SJCRH30 (cell line): ENCODE measurements at regions not wholly inside any gene's neighbourhood (a gene's known extent, or its start where the extent isn't known, plus 50 kb on each side); places are given as distances from the start of the nearest gene placed in this dataset.
"Not testable (repeated sequence)": the region's sequence is repeated elsewhere in the genome, so short reads cannot be mapped to it uniquely, and the experiment has no call there.

Experiments used
- DNase-seq, 2 experiments: peaks; one replicate each; pipeline ENCODE4 v3.0.0-alpha.2; 2015 to 2020
- H3K27ac ChIP-seq: fragments of 250-450 bp; sonication (Bioruptor Pico); 2 replicates; pipeline ENCODE4 v1.5.1; 2020; ENCODE audit warnings: mild to moderate bottlenecking, moderate library complexity
- H3K27me3 ChIP-seq: fragments of 250-450 bp; sonication (Bioruptor Pico); 2 replicates; pipeline ENCODE4 v1.5.1; 2020; ENCODE audit warnings: mild to moderate bottlenecking, moderate library complexity
- H3K36me3 ChIP-seq: fragments of 250-450 bp; sonication (Bioruptor Pico); 2 replicates; pipeline ENCODE4 v1.5.1; 2020; ENCODE audit warnings: mild to moderate bottlenecking, moderate library complexity
- H3K4me1 ChIP-seq: fragments of 250-450 bp; sonication (Bioruptor Pico); 2 replicates; pipeline ENCODE4 v1.5.1; 2020; ENCODE audit warnings: mild to moderate bottlenecking, moderate library complexity
- H3K4me3 ChIP-seq: fragments of 250-450 bp; sonication (Bioruptor Pico); 2 replicates; pipeline ENCODE4 v1.5.1; 2020; ENCODE audit warnings: mild to moderate bottlenecking, moderate library complexity
- H3K9me3 ChIP-seq: fragments of 250-450 bp; sonication (Bioruptor Pico); replicated peaks from 2 replicates; pipeline ENCODE4 v1.5.1; 2020; ENCODE audit warnings: mild to moderate bottlenecking, moderate library complexity

DNA sequence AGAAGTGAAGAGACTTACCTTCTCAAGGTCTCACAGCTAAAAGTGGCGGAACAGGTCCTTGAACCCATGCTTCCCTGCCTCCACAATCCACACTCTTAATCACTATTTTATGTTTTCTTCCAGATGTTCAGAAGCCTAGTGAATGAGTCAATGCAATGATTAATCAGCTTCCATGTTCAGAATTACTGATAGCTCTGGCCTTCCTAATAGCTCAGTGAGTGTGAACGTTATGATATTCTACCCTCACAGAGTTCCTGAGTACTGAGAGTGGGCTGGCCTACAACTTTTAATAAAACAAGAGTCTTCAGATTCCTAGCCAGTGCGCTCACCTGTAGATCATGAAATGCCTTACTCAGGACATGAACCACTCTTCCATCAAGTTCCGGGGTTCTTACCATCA, 443.0 kb upstream of the ADAMTS9 start:
- H3K4me1 ChIP-seq: no peaks in the 10 kb centered on the region
- no peaks in the 10 kb centered on the region for H3K36me3 ChIP-seq
- H3K27ac ChIP-seq: no peak overlapping the region
- no peak for DNase-seq
- H3K4me3 ChIP-seq: no peak overlapping the region
- no peaks in the 10 kb centered on the region for H3K9me3 ChIP-seq
- no peaks in the 10 kb centered on the region for H3K27me3 ChIP-seq

DNA sequence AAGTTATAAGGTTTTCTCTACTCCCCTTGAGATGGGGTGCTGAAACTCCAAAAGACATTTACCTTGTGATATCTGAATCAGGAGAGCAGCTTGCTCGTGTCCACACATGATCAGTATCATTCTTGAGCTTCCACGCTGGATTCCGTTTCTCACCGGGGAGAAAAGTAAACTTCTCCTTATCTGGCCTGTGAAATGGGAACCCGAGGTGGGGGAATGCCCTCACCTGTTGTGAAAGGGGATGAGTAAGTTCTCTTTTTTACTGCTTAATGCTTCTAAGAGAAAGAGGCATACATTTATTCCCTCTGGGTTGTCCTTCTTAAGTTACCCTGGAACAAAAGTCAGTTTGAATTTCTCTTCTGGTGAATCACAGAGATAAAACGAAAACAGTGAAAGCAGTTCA, 440.5 kb upstream of the ADAMTS9 start:
- no peaks in the 10 kb centered on the region for H3K9me3 ChIP-seq
- no peaks in the 10 kb centered on the region for H3K27me3 ChIP-seq
- no peaks in the 10 kb centered on the region for H3K36me3 ChIP-seq
- no peak overlapping the region for H3K4me3 ChIP-seq
- H3K27ac ChIP-seq: no peak overlapping the region
- no peak for DNase-seq
- no peaks in the 10 kb centered on the region for H3K4me1 ChIP-seq

GRCh38 chr3:65126527-65127410, 439.0 kb upstream of the ADAMTS9 start:
- Histone ChIP-seq H3K27me3 (no peaks in the 10 kb centered on the region), H3K27ac (no peak overlapping the region), H3K4me3 (no peak overlapping the region), H3K36me3 (no peaks in the 10 kb centered on the region), H3K4me1 (no peaks in the 10 kb centered on the region), H3K9me3 (no peaks in the 10 kb centered on the region)
- no peak for DNase-seq

DNA sequence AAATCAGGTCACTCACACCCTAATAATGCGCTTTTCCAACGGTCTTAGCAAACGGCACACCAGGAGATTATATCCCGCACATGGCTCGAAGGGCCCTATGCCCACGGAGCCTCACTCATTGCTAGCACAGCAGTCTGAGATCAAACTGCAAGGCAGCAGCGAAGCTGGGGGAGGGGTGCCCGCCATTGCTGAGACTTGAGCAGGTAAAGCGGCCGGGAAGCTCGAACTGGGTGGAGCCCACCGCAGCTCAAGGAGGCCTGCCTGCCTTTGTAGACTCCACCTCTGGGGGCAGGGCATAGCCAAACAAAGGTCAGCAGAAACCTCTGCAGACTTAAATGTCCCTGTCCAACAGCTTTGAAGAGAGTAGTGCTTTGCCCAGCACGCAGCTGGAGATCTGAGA, 432.4 kb upstream of the ADAMTS9 start:
- not testable (repeated sequence) for H3K9me3 ChIP-seq, H3K27ac ChIP-seq, H3K27me3 ChIP-seq, H3K4me1 ChIP-seq, H3K36me3 ChIP-seq, DNase-seq, H3K4me3 ChIP-seq

GRCh38 chr3:65118912-65119499, 431.2 kb upstream of the ADAMTS9 start:
- Histone ChIP-seq H3K27ac (no peak overlapping the region), H3K4me1 (no peaks in the 10 kb centered on the region), H3K9me3 (no peaks in the 10 kb centered on the region), H3K4me3 (no peak overlapping the region), H3K27me3 (no peaks in the 10 kb centered on the region), H3K36me3 (no peaks in the 10 kb centered on the region)
- DNase-seq: no peak

- no peaks in the 10 kb centered on the region for H3K9me3 ChIP-seq
- H3K4me3 ChIP-seq: no peak overlapping the region
- H3K27me3 ChIP-seq: no peaks in the 10 kb centered on the region
- H3K36me3 ChIP-seq: no peaks in the 10 kb centered on the region
- DNase-seq: no peak
- no peak overlapping the region for H3K27ac ChIP-seq
- H3K4me1 ChIP-seq: no peaks in the 10 kb centered on the region
Observed at GRCh38 chr3:65114041-65114440, 426.2 kb upstream of the ADAMTS9 start.

DNA sequence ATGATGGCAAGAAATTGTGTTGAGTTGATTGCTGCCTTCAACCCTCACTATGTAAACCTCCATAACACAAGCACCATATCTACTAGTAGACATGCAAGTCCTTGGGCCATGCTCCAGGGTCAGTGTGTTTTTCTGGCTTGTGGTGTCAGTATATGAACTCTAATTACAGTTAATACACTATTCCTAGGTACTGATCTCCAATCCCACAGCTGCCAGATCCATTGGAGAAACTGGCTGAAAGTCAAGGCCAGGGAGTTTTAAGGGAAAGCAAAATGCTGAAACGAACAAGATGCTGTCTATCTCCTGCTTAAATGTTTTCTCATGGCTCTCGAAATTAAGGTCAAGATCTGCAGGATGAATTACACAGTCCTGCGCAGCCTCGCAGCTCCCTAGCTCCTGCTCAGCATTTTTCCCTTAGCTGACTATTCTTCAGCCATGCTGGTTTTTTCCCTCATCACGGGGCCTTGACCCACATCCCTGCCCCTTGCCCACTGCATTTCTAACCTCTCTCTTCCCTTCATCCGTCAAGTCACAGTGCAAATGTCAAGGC, 425.0 kb upstream of the ADAMTS9 start:
- no peak for DNase-seq
- H3K9me3 ChIP-seq: no peaks in the 10 kb centered on the region
- no peak overlapping the region for H3K27ac ChIP-seq
- H3K4me1 ChIP-seq: no peaks in the 10 kb centered on the region
- no peak overlapping the region for H3K4me3 ChIP-seq
- no peaks in the 10 kb centered on the region for H3K27me3 ChIP-seq
- H3K36me3 ChIP-seq: no peaks in the 10 kb centered on the region

DNA sequence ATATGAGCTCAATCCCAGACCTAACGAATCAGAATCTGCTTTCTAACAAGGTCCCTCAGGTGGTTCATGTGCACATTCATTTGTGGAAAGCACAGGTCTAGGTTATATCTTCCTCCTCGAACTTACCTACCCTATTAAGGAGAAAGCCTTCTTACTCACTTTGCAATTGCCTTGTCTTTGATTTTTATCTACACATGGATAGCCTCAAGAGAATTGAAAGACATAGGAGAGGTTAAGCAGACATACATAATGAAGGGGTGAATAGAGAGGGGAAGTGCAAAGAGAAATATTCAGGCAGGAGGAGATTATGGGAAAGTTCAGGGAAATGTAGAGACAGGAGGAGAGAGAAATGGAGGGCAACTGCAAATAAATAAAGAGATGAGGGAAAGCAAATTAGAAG, 422.9 kb upstream of the ADAMTS9 start:
- H3K4me3 ChIP-seq: no peak overlapping the region
- H3K27me3 ChIP-seq: no peaks in the 10 kb centered on the region
- no peaks in the 10 kb centered on the region for H3K9me3 ChIP-seq
- DNase-seq: no peak
- no peaks in the 10 kb centered on the region for H3K36me3 ChIP-seq
- no peaks in the 10 kb centered on the region for H3K4me1 ChIP-seq
- H3K27ac ChIP-seq: no peak overlapping the region

- H3K27me3 ChIP-seq: no peaks in the 10 kb centered on the region
- H3K4me3 ChIP-seq: no peak overlapping the region
- H3K36me3 ChIP-seq: no peaks in the 10 kb centered on the region
- H3K9me3 ChIP-seq: no peaks in the 10 kb centered on the region
- no peak for DNase-seq
- no peaks in the 10 kb centered on the region for H3K4me1 ChIP-seq
- H3K27ac ChIP-seq: no peak overlapping the region
Observed at GRCh38 chr3:65109966-65110500, 422.2 kb upstream of the ADAMTS9 start.

GRCh38 chr3:65107174-65107573, 419.4 kb upstream of the ADAMTS9 start:
- no peak overlapping the region for H3K4me3 ChIP-seq
- DNase-seq: no peak
- no peak overlapping the region for H3K27ac ChIP-seq
- H3K27me3 ChIP-seq: no peaks in the 10 kb centered on the region
- H3K9me3 ChIP-seq: no peaks in the 10 kb centered on the region
- no peaks in the 10 kb centered on the region for H3K4me1 ChIP-seq
- no peaks in the 10 kb centered on the region for H3K36me3 ChIP-seq

GRCh38 chr3:65101450-65101849, 413.6 kb upstream of the ADAMTS9 start:
- no peak for DNase-seq
- Histone ChIP-seq H3K4me1 (no peaks in the 10 kb centered on the region), H3K9me3 (no peaks in the 10 kb centered on the region), H3K4me3 (no peak overlapping the region), H3K27me3 (no peaks in the 10 kb centered on the region), H3K27ac (no peak overlapping the region), H3K36me3 (no peaks in the 10 kb centered on the region)

- no peaks in the 10 kb centered on the region for H3K9me3 ChIP-seq
- H3K27me3 ChIP-seq: no peaks in the 10 kb centered on the region
- H3K27ac ChIP-seq: no peak overlapping the region
- DNase-seq: no peak
- H3K4me1 ChIP-seq: no peaks in the 10 kb centered on the region
- no peaks in the 10 kb centered on the region for H3K36me3 ChIP-seq
- H3K4me3 ChIP-seq: no peak overlapping the region
Observed at GRCh38 chr3:65098400-65098799, 410.6 kb upstream of the ADAMTS9 start.

- Histone ChIP-seq H3K36me3 (no peaks in the 10 kb centered on the region), H3K27me3 (no peaks in the 10 kb centered on the region), H3K27ac (no peak overlapping the region), H3K4me3 (no peak overlapping the region), H3K4me1 (no peaks in the 10 kb centered on the region), H3K9me3 (no peaks in the 10 kb centered on the region)
- no peak for DNase-seq
Observed at GRCh38 chr3:65096110-65096745, 408.4 kb upstream of the ADAMTS9 start.

DNA sequence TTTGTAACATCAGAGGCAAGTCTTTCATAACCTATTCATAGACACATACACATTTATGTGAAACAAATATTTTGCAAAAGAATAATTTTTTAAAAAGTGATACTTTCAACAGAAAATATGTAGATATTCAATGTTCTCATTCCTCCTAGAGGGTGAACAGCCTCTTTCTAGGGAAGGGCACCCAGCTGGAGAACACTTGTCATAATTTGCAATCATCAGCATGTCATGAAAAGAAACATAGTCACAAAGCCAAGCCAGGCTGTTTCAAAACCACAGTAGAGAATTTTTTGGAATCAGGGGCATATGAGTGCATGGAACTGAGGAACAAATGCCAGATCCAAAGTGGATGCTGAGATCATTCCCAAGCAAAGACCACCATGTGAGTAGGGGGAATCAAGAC, 406.9 kb upstream of the ADAMTS9 start:
- H3K27me3 ChIP-seq: no peaks in the 10 kb centered on the region

GRCh38 chr3:65093641-65094040, 405.8 kb upstream of the ADAMTS9 start:
- no peak overlapping the region for H3K27ac ChIP-seq
- no peak for DNase-seq
- no peaks in the 10 kb centered on the region for H3K4me1 ChIP-seq
- H3K4me3 ChIP-seq: no peak overlapping the region
- no peaks in the 10 kb centered on the region for H3K9me3 ChIP-seq
- no peaks in the 10 kb centered on the region for H3K36me3 ChIP-seq
- no peaks in the 10 kb centered on the region for H3K27me3 ChIP-seq

More for the DNA sequence above, 406.9 kb upstream of the ADAMTS9 start:
- no peak for DNase-seq
- Histone ChIP-seq H3K4me1 (no peaks in the 10 kb centered on the region), H3K9me3 (no peaks in the 10 kb centered on the region), H3K4me3 (no peak overlapping the region), H3K27ac (no peak overlapping the region), H3K36me3 (no peaks in the 10 kb centered on the region)
